Gastrocnemius medialis (tissue), 4 donors: ENCODE measurements at regions not wholly inside any gene's neighbourhood (a gene's known extent, or its start where the extent isn't known, plus 50 kb on each side); places are given as distances from the start of the nearest gene placed in this dataset.

Experiments used
- CTCF ChIP-seq, 5 experiments: fragments of 450-650 bp in 3 of 5; fragments of 200-600 bp in 2 of 5; sonication (generic) in 2 of 5; IDR thresholded peaks in 4 of 5; conservative IDR thresholded peaks in 1 of 5; 1 replicate in 4 of 5; 2 replicates in 1 of 5; pipeline ENCODE4 v1.5.1; 2016 to 2019; ENCODE audit warnings: antibody characterized with exemption in 5 of 5, mild to moderate bottlenecking in 3 of 5, moderate library complexity in 3 of 5
- POLR2A ChIP-seq, 2 donors: fragments of 450-650 bp; IDR thresholded peaks; one replicate each; pipeline ENCODE4 v1.6.1; 2017; ENCODE audit warnings: antibody characterized with exemption in 2 of 2, mild to moderate bottlenecking in 2 of 2, moderate library complexity in 2 of 2

GRCh38 chr2:18423636-18424035 is 136.8 kb downstream of the RDH14 start:
- TF ChIP-seq CTCF (IDR thresholded peaks at IDR 0.05 in 4 of 5, conservative IDR thresholded peaks at IDR 0.05 in 1 of 5) (no peak), POLR2A (IDR thresholded peaks at IDR 0.05) (no peak)
